ENCODE measurements at regions not wholly inside any gene's neighbourhood (a gene's known extent, or its start where the extent isn't known, plus 50 kb on each side); places are given as distances from the start of the nearest gene placed in this dataset.

DNA sequence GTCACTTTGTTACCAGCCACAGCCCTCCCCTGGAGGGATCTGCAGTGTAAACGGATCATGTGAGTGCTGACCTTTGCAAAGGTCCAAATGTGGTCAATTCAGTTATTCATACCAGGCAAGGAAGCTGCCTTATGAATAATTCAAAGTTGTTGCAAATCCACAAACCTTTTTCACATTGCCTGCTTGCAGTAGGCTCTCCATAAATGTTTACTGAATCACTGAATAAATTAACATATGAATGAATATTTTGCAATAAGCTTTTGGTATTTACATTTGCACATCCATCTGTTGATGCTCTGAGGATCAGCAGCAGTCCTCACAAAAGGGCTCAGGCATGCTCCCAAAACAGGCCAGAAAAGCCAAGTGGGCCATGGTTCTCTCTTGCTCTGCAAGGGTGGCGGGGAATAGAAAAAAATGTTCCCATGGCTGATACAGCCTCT is 156.8 kb downstream of the VAPA start:
- DNase-seq (no peak), FAIRE-seq (no peak)
- Histone ChIP-seq H3K36me3 (ENCODE audit: control insufficient read depth in 2 of 3, insufficient read depth in 3 of 3, low read length in 3 of 3) (no peaks in the 10 kb centered on the region), H3K9ac (ENCODE audit: low read length in 3 of 3) (no peak overlapping the region), H3K27ac (ENCODE audit: low read depth in 2 of 2, low read length in 2 of 2) (no peak overlapping the region), H3K4me1 (ENCODE audit: control insufficient read depth in 2 of 3, insufficient read depth in 2 of 3, low read depth in 1 of 3, low read length in 3 of 3) (no peaks in the 10 kb centered on the region), H3K9me3 (ENCODE audit: control insufficient read depth in 2 of 3, insufficient read depth in 1 of 3, low read length in 3 of 3) (no peaks in the 10 kb centered on the region), H3K27me3 (ENCODE audit: control insufficient read depth, insufficient read depth, low read length) (no peaks in the 10 kb centered on the region), H3K4me3 (ENCODE audit: low read length in 3 of 3) (no peak overlapping the region)
- TF ChIP-seq, protein P1, sequence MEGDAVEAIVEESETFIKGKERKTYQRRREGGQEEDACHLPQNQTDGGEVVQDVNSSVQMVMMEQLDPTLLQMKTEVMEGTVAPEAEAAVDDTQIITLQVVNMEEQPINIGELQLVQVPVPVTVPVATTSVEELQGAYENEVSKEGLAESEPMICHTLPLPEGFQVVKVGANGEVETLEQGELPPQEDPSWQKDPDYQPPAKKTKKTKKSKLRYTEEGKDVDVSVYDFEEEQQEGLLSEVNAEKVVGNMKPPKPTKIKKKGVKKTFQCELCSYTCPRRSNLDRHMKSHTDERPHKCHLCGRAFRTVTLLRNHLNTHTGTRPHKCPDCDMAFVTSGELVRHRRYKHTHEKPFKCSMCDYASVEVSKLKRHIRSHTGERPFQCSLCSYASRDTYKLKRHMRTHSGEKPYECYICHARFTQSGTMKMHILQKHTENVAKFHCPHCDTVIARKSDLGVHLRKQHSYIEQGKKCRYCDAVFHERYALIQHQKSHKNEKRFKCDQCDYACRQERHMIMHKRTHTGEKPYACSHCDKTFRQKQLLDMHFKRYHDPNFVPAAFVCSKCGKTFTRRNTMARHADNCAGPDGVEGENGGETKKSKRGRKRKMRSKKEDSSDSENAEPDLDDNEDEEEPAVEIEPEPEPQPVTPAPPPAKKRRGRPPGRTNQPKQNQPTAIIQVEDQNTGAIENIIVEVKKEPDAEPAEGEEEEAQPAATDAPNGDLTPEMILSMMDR (IDR thresholded peaks at IDR 0.05; ENCODE audit: borderline replicate concordance, extremely low read depth, insufficient read depth) = no peak
- intact Hi-C loops (cut with DNase I) = no loop called here

DNA sequence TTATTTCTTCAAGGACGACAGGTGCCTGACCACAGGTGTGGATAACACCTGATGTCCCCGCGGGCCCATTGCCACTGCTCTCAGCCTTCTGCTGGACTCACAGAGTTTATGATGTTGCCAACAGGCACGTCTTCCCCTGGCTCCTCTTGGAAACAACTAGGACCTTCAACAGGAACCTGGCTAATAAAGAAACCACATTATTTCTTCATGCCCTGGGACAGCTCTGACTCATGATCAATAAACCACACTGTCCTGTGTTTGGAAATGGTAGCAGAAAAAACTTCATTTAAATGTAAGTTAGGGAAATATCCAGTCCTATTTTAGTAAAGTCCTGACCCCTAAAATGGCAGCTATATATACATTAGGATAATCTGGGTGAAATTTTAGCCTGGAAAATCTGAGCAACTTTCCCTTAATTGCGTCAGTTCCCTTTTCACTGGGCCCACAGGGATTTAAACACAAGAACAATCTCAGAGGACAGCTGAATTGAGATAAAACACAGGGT is 158.9 kb downstream of the VAPA start:
- peaks cover 0 to under 1% (median 0%) of the 10 kb centered on the region in 3 donors for H3K4me1 ChIP-seq (ENCODE audit: control insufficient read depth in 2 of 3, insufficient read depth in 2 of 3, low read depth in 1 of 3, low read length in 3 of 3)
- FAIRE-seq = no peak

DNA sequence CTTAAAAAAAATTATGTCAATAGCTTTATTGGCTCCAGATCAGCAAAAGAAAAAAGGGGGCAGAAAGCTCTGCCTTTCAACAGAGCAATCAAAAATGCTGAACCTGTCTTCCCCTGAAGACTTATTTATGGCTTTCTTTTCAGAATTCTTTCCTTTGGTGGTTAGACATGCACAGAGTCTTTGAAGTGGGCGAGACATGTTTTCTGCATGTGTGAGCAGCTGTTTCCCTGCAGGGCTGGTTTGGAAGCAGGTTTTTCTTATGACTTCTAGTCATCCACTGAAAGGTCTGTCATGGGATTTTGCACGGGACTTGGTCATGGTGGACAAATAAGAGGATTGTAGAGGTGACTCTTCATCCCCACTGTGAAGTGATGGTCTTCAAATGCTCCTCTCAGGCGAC is 160.3 kb downstream of the VAPA start:
- Histone ChIP-seq H3K4me3 (ENCODE audit: low read length in 3 of 3) (no peak overlapping the region), H3K27me3 (ENCODE audit: control insufficient read depth, insufficient read depth, low read length) (no peaks in the 10 kb centered on the region), H3K36me3 (ENCODE audit: control insufficient read depth in 2 of 3, insufficient read depth in 3 of 3, low read length in 3 of 3) (no peaks in the 10 kb centered on the region), H3K27ac (ENCODE audit: low read depth in 2 of 2, low read length in 2 of 2) (no peak overlapping the region), H3K9me3 (ENCODE audit: control insufficient read depth in 2 of 3, insufficient read depth in 1 of 3, low read length in 3 of 3) (no peaks in the 10 kb centered on the region), H3K4me1 (ENCODE audit: control insufficient read depth in 2 of 3, insufficient read depth in 2 of 3, low read depth in 1 of 3, low read length in 3 of 3) (peaks cover 0 to 7% (median 0%) of the 10 kb centered on the region in 3 donors), H3K9ac (ENCODE audit: low read length in 3 of 3) (no peak overlapping the region)
- TF ChIP-seq, protein P1 (IDR thresholded peaks at IDR 0.05; ENCODE audit: borderline replicate concordance, extremely low read depth, insufficient read depth) = no peak
- intact Hi-C loops (cut with DNase I) = no loop called here
- DNase-seq (peak in 1 of 5 donors; percentile 48), FAIRE-seq (no peak)

More for the DNA sequence above, 158.9 kb downstream of the VAPA start:
- Histone ChIP-seq H3K27ac (ENCODE audit: low read depth in 2 of 2, low read length in 2 of 2) (no peak overlapping the region), H3K9ac (ENCODE audit: low read length in 3 of 3) (no peak overlapping the region), H3K36me3 (ENCODE audit: control insufficient read depth in 2 of 3, insufficient read depth in 3 of 3, low read length in 3 of 3) (no peaks in the 10 kb centered on the region), H3K9me3 (ENCODE audit: control insufficient read depth in 2 of 3, insufficient read depth in 1 of 3, low read length in 3 of 3) (no peaks in the 10 kb centered on the region), H3K4me3 (ENCODE audit: low read length in 3 of 3) (no peak overlapping the region), H3K27me3 (ENCODE audit: control insufficient read depth, insufficient read depth, low read length) (no peaks in the 10 kb centered on the region)
- DNase-seq = no peak
- intact Hi-C loops (cut with DNase I) = no loop called here
- TF ChIP-seq, protein P1 (IDR thresholded peaks at IDR 0.05; ENCODE audit: borderline replicate concordance, extremely low read depth, insufficient read depth) = no peak

DNA sequence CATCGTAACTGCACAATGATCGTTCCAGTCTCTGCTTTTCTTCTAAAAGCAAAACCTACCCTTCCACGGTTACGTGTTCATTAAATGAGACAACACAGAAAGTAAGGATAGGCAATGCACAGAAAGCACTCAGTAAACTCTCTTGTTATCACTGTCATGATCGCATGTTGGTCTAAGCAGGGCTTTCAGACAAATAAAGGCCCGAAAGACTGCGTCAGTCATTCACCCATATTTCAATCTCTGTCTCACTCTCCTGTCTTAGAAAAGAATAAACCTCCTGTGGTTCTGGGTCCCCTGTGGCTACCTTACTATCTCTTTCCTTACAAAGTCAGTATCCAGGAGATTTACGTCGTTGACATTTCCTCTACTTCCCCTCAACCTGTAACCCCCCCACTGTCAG is 160.9 kb downstream of the VAPA start:
- intact Hi-C loops (cut with DNase I) = no loop called here
- Histone ChIP-seq H3K4me1 (ENCODE audit: control insufficient read depth in 2 of 3, insufficient read depth in 2 of 3, low read depth in 1 of 3, low read length in 3 of 3) (peaks cover 0 to 7% (median 0%) of the 10 kb centered on the region in 3 donors), H3K9ac (ENCODE audit: low read length in 3 of 3) (no peak overlapping the region), H3K27me3 (ENCODE audit: control insufficient read depth, insufficient read depth, low read length) (no peaks in the 10 kb centered on the region), H3K4me3 (ENCODE audit: low read length in 3 of 3) (no peak overlapping the region), H3K27ac (ENCODE audit: low read depth in 2 of 2, low read length in 2 of 2) (no peak overlapping the region), H3K9me3 (ENCODE audit: control insufficient read depth in 2 of 3, insufficient read depth in 1 of 3, low read length in 3 of 3) (no peaks in the 10 kb centered on the region), H3K36me3 (ENCODE audit: control insufficient read depth in 2 of 3, insufficient read depth in 3 of 3, low read length in 3 of 3) (no peaks in the 10 kb centered on the region)
- DNase-seq (no peak), FAIRE-seq (no peak)
- TF ChIP-seq, protein P1 (IDR thresholded peaks at IDR 0.05; ENCODE audit: borderline replicate concordance, extremely low read depth, insufficient read depth) = no peak

Measured in kidney (tissue), 13 donors.